ENCODE measurements at regions not wholly inside any gene's neighbourhood (a gene's known extent, or its start where the extent isn't known, plus 50 kb on each side); places are given as distances from the start of the nearest gene placed in this dataset.
"Not testable (repeated sequence)": the region's sequence is repeated elsewhere in the genome, so short reads cannot be mapped to it uniquely, and the experiment has no call there.

DNA sequence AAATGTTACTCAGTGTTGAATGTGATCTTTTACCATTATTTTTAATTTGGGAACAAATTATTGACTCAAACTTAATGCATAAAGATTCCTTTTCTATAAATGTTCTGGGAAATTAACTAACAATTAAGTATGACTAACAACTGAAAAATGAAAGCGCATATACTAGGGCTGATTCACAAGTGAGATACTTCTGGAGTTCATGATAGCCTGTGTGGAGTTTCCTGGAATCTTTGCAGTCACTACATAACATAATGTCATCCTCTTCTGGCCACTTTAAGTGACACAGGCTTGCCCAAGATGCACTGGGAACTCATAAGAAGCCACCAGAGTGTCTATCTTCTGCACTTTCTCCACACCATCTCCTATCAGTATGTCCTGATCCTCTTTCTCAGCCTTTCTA is 450.3 kb upstream of the CDH11 start:
- DNase-seq (ENCODE audit: low read depth) = peak; percentile 77
- TF ChIP-seq CTCF (IDR thresholded peaks at IDR 0.05; ENCODE audit: insufficient read depth, low read depth, low read length) = peak; percentile 15; the same call in 1 of the 2 replicates
- CTCF ChIA-PET = interaction anchor here (0.6 kb wide), 1 partner anchor 25 kb away, joined by 3 read pairs; no protein-coding TSS in a partner anchor
- POLR2A ChIA-PET = no interaction called here
- Histone ChIP-seq H3K4me3 (ENCODE audit: low read depth, low read length) (no peak overlapping the region), H3K36me3 (ENCODE audit: control insufficient read depth, insufficient read depth, low read length) (no peaks in the 10 kb centered on the region), H3K27me3 (ENCODE audit: control insufficient read depth, insufficient read depth, low read length) (no peaks in the 10 kb centered on the region)

- POLR2A ChIA-PET = no interaction called here
- CTCF ChIA-PET = interaction anchor here (1.3 kb wide), 1 partner anchor 10 kb away, joined by 5 read pairs; no protein-coding TSS in a partner anchor
- no peak for DNase-seq (ENCODE audit: low read depth)
These were observed 448.4 kb upstream of the CDH11 start for GRCh38 chr16:65570261-65570660.

DNA sequence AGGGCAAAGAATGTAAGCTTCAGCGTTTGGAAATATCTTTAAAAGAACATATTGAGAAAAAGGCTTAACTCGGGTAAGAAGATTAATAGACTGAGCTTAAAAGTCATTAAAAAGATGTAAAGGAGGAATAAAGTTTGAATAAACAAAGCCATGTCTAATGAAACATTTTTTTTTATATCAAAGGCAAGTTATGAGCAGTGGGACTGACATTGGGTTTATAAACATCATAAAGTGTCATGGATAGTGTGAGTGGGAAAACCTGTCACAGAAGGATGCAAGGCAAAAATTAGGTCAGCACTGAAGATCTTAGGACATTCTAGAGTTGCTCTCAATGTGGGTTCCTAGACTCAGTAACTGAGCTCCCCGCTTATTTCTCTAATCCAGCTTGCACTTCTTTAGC is 438.0 kb upstream of the CDH11 start:
- no peak for TF ChIP-seq CTCF (IDR thresholded peaks at IDR 0.05; ENCODE audit: insufficient read depth, low read depth, low read length)
- POLR2A ChIA-PET = no interaction called here
- Histone ChIP-seq H3K4me3 (ENCODE audit: low read depth, low read length) (no peak overlapping the region), H3K36me3 (ENCODE audit: control insufficient read depth, insufficient read depth, low read length) (no peaks in the 10 kb centered on the region), H3K27me3 (ENCODE audit: control insufficient read depth, insufficient read depth, low read length) (no peaks in the 10 kb centered on the region)
- no peak for DNase-seq (ENCODE audit: low read depth)
- CTCF ChIA-PET = interaction anchor here (0.5 to 1.5 kb wide), 3 partner anchors 17 to 378 kb away, joined by 3 read pairs; no protein-coding TSS in a partner anchor

More at GRCh38 chr16:65570261-65570660, 448.4 kb upstream of the CDH11 start:
- no peak for TF ChIP-seq CTCF (IDR thresholded peaks at IDR 0.05; ENCODE audit: insufficient read depth, low read depth, low read length)
- Histone ChIP-seq H3K27me3 (ENCODE audit: control insufficient read depth, insufficient read depth, low read length) (no peaks in the 10 kb centered on the region), H3K36me3 (ENCODE audit: control insufficient read depth, insufficient read depth, low read length) (no peaks in the 10 kb centered on the region), H3K4me3 (ENCODE audit: low read depth, low read length) (no peak overlapping the region)

- CTCF ChIA-PET; DNase-seq (ENCODE audit: low read depth): not testable (repeated sequence)
These were observed 427.8 kb upstream of the CDH11 start for GRCh38 chr16:65549689-65550088.

DNA sequence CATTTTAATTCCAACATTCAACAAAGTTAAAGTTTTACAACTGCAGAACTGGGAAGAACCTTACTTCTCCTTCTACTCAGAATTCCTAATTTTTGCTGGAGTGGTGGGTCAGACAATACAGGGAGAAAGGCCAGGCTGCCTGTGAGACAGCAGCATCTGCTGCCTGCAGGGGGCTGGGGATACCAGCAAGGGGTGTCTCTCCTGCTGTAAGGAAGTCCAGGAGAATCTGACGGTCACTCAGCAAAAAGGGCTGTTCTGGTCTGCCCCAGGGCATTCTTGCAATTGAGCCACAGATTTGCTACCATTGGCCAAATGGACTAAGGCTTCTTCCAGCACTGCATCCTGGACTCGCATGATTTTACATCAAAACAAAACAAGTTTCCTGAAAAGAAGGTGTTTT is 426.6 kb upstream of the CDH11 start:
- DNase-seq (ENCODE audit: low read depth) = no peak
- H3K27me3 ChIP-seq (ENCODE audit: control insufficient read depth, insufficient read depth, low read length) = no peaks in the 10 kb centered on the region
- ChIA-PET CTCF (interaction anchor here (0.8 to 1.6 kb wide), 2 partner anchors 13 to 428 kb away, joined by 3 read pairs; no protein-coding TSS in a partner anchor), POLR2A (interaction anchor here (0.8 to 1.0 kb wide), 2 partner anchors 235 to 424 kb away, joined by 3 to 5 read pairs; no protein-coding TSS in a partner anchor)
- H3K36me3 ChIP-seq (ENCODE audit: control insufficient read depth, insufficient read depth, low read length) = no peaks in the 10 kb centered on the region
- H3K4me3 ChIP-seq (ENCODE audit: low read depth, low read length) = no peak overlapping the region
- peak; percentile 50 for TF ChIP-seq CTCF (IDR thresholded peaks at IDR 0.05; ENCODE audit: insufficient read depth, low read depth, low read length)

More at GRCh38 chr16:65549689-65550088, 427.8 kb upstream of the CDH11 start:
- H3K4me3 ChIP-seq (ENCODE audit: low read depth, low read length); POLR2A ChIA-PET; H3K27me3 ChIP-seq (ENCODE audit: control insufficient read depth, insufficient read depth, low read length); H3K36me3 ChIP-seq (ENCODE audit: control insufficient read depth, insufficient read depth, low read length): not testable (repeated sequence)
